Activated CD4-positive, alpha-beta T cell treated with anti-CD3 and anti-CD28 coated beads, Interleukin-2, Interleukin-6, amounts not matched to agents 100 ng/mL and 50 ng/mL, durations not matched to agents 16 hours and 8 hours (primary cell): ENCODE measurements at regions not wholly inside any gene's neighbourhood (a gene's known extent, or its start where the extent isn't known, plus 50 kb on each side); places are given as distances from the start of the nearest gene placed in this dataset.

ENCODE experiments used
- DNase-seq: peaks from one replicate; pipeline ENCODE4 v3.0.0-alpha.2; 2020

DNA sequence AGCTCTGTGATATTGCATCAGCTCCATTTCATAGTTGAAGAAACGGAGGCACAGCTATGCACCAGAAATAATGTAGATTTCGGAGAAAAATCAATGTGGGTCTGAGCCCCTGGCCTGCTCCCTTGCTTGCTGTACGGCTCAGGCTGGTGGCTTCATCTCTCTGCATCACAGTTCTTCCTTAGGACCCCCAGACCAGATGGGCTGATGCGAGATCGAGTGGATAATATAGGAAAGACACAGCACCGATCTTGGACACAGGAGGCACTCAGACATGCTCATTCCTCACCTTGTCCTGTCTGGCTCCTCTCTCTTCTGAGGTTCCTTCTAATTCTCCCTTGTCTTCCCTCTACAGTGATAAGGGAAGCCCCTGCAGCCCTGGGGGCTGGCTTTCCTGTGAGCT is 365.9 kb upstream of the ZMIZ1 start:
- DNase-seq, result no peak

DNA sequence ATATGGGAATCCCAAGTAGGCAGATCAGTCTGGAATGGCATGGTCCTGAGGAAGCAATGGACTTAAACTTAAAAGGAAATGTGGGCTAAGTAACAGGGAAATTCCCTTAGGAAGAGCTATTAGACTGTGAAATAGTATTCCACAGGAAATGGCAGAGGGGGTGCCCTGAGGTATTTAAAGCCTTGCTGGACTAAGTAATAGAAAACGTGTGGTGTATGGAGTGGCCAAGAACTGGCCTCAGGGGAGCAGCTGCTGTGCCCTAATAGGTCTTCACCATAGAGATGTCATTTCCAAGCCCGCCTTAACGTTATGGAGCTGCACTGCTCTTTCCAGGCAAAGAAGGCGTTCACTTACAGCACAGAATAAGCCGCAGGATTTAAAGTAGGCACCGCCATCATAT is 365.2 kb upstream of the ZMIZ1 start:
- no peak for DNase-seq

DNA sequence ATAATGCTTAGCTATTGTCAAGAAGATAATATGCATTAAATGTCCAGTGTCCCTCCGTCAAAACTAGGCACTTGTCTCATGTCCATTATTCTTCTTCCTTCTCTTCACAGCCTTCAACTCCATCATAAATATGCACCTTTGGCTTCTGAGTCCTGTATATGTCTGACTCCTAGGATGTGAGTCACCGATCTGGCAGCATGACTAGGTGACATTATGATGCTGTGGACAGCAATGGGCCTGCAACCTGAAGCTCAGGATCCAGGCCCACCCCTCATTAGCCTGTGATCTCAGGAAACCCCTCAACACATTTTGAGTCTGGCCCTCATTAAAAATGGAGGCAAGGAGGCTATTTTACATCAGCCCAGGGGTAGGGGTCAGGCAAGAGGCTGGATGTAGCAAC is 362.5 kb upstream of the ZMIZ1 start:
- no peak for DNase-seq

DNA sequence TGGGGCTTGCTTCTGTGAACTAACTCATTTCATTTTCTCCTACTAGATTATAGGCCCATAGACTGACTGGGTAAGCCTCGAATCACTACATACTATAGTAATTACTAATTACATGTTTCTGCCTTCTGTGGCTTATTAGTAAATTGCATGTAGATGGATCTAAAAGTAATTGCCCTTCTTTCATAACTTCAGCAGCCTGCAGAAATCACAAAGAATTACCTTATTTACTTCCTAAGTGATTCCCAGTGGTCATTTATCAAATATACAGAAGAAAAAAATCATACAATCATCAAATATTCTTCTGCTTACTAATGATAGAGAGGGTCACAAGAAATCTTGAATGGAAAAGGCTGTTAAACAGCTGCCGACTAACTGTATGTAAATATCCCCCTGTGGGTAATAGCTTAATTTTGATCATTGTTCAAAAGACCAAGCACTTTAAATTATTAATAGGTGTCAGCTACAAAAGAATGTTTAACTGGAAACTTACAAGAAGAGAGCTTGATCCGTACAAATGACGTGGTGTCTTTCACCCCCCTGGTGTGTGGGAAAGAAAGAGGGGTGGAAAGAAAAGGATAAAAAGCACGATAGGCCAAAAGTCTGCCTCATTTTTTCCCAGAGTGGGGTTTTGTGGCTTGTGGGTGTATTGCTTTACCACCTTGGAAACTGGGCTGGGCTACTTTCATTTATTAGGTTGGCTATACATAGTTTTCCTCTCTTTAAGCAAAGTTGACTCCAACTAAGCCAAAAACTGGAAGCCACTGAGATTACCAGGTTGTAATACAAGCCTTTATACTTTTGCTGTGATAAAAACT is 361.8 kb upstream of the ZMIZ1 start:
- no peak for DNase-seq

DNA sequence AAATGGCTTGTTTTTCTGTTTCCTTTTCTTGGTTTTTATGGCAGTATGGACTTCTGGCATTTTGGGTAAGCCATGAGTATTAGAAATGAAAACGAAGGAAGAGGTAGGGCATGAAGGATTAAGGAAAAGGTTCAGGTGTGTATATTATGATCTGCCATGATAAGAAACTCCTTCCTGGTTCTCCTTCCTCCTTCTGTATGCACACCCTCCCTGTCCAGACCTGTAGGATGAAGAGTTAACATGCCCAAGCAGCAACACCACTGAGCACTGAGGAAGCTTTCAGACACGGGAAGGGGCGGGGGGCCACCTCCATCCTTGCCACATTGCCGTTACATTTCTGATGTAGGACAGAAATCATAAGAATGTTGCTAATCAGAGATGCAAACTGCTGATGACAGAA is 361.0 kb upstream of the ZMIZ1 start:
- DNase-seq, result no peak

DNA sequence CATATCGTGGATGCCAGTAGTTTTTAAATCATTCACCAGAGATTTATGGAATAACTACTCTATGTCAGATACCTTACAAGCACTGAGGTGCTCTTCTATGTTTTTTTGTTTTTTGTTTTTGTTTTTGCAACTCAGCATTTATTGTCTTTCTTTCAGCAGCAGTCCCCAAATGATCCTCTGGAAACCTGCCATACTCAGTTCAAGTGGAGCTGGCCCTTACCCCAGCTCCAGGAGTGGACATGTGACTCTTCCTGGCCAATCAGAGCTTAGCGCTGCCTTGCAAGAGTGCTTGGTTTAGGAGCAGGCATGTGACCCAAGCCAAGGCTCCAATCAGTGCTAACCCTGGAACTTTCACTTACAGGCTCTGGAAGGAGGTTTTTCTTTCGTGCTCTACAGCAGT is 356.6 kb upstream of the ZMIZ1 start:
- DNase-seq, result no peak

DNA sequence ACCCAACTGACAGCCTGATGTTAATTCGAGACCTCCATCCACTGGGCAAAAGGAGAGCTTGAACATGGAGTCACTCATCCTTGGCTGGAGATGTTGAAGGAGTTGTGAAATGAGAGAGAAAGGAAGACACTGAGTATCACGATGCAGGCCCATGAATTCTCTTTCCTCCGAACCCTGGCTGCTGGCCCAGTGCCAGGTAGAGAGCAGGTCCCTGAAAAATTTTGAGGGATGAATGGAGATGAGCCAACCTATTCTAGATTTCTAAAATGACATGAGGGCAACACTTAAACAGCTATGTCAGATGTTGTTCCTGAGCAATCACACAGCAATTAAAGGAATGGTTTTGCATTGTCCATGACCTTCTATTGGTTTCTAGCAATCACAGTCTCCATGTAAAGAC is 355.1 kb upstream of the ZMIZ1 start:
- DNase-seq, result no peak

DNA sequence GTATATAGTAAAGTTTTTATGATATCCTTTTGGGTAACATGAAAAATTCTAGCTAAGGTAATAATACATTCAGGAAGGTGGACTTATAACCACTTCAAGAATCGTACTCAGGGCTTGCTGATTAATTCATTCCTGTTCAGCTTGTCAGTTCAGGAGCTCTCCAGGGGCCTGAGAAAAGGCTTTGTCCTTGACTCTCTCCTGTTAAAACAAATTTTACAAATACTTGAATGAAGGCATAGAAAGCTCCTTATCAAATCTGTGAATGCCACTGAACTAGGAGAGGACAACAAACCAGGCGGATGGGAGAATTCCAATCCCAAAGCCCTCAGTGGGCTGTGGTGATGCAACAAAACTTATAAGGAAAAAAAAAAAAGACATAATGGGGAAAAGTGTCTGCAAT is 354.5 kb upstream of the ZMIZ1 start:
- no peak for DNase-seq

DNA sequence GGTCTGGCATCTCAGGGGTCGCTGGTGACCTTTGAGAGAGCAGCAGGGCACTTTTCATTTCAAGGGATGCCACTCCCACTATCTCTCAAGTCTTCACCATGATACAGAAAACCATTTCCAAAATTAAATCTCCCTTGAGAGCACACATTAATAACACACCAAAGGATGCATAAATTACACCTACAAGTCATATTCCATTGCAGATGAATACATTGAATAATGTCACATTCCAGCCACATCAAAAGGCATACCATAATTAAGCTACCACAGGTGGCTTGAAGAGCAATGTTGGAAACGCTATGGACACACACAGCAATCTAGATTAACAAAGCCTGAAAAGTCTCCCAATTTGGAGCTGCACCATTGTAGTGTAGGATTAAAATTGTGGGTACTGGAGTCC is 353.3 kb upstream of the ZMIZ1 start:
- DNase-seq, result no peak

DNA sequence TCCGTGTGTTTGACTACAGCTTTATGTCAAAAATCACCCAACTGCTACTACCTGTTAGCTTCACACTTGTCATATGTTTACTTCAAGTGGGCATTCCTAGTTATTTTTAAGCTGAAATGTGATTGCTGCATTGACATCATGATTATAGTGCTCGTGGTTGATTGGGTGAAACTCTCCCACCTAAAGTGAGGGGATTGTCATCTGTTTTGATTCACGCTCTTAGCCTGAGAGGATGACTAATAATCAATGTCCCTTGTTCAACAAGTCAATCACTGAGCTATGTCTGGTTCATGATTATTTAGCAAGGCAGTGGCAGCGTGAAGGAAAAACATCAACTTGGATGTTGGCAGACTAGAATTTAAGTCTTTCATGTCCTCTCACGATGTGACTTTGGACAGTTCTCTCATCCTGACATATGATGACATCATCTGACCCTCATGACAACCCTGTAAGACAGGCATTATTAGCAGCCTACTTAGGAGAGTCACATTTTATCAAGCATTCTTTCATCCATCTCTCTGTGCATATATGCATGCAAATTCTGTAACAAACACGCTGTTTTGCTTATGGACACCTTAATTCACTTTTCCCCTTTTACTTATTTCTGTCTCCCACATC is 352.6 kb upstream of the ZMIZ1 start:
- DNase-seq, result no peak

DNA sequence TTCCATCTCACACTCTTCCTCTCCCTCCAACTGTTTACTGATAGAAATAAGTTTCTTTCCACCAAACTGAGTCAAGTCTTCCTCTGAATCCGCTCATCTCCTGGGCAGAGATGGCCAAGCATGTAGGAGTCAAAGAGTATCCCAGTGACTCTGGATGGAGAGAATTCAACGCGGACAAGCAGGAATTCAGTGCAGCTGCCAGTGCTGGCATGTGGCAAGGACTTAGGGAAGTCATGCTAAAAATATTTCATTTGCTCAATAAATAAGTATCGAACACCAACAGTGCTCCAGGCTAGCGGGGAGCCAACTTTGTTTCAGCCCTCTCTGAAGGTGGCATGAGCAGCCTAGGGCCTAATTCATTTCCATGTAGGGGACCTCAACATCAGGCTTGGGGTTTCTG is 351.6 kb upstream of the ZMIZ1 start:
- DNase-seq, result no peak

DNA sequence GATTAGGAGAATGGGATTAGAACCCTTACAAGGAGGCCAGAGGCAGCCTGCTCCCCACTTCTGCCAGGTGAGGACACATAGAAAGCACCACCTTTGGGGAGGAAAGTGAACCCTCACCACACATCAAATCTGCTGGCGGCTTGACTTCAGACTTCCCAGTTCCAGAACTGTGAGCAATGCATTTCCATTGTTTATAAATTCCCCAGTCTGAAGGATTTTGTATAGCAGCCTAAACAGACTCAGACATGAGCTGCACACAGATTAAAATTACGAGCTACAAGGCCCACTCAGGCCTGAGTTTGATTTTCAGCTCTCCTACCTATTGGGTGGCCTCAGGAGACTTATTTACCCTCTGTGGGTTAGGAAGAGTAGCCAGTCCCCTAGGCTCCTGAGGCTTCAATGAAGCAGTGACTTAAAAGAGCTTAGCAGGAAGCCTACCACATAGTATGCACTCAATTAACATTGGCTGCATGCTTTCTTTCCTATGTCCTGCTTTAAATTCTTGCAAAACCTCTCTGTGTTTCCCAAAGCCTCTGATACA is 350.7 kb upstream of the ZMIZ1 start:
- DNase-seq, result no peak

DNA sequence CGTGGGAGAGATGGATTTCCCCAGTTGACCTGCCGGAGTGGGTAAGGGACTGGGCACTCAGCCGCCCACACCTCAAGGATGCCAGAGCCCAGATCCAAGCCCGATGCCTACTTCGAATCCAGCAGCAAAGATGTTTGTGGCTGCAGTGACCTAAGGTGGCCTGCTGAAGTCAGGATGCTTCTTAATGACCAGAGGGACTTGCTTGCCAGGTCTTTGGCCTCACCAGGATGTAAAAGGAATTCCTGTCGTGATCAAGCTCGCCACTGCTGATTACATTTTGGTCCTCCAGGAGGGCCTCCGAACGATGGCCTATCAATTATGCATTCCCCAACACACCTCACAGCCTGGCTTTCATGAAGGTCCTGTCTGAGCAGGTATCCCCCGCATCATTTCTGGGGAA is 349.5 kb upstream of the ZMIZ1 start:
- DNase-seq, result no peak

DNA sequence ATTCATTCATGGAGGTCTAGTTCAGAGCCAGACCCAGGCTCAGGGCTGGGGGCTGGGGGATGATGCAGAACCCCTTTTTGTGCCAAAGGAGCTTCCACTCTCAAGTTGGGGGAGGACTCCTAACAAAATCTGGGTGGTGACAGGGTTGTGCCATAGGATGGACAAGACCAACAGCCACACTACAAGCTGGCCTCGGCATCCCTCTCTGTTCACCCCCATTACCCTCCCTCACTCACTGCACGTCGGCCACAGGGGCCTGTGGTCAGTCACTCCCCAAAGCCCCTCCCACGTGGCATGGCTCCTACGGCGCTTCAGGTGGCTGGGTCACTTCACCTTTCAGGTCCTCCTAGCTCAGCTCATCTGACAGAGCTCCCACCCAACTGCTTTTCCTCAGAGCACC is 348.7 kb upstream of the ZMIZ1 start:
- no peak for DNase-seq

DNA sequence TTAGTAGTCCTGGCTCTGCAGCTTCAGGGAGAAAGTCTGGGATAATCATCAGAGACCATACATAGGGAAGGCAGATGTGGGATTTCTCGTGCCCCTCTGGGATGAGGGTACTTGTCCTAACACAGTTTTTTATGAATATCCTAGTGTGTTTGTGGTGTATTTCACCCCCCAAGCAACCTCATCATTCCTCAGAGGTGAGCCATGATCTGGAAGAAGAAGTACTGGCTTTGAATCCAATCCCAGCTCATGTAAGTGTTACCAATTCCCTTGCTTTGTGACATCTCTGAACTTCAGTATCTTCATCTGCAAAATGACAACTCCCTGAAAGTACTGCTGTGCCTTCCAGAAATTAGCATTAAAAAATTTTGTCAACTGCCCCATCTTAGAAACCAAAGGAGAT is 347.5 kb upstream of the ZMIZ1 start:
- DNase-seq, result no peak

DNA sequence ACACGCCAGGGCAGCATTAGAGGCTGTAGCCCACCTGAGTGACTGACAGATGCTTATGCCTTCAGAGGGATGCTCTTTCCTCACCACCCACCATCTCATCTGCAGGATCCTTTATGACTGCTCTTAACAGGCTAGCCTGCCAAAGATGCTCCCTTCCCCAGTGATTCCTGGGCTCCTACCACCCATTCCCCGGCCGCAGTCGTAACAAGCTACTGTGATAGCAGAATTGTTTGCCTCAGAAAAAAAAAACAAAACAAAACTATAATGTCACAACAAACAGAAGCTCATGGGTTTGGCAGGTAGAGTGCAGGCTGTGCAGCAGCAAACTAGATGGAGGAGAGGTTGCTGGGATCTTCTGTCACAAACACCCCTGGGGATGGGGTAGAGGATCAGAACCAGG is 343.9 kb upstream of the ZMIZ1 start:
- no peak for DNase-seq

DNA sequence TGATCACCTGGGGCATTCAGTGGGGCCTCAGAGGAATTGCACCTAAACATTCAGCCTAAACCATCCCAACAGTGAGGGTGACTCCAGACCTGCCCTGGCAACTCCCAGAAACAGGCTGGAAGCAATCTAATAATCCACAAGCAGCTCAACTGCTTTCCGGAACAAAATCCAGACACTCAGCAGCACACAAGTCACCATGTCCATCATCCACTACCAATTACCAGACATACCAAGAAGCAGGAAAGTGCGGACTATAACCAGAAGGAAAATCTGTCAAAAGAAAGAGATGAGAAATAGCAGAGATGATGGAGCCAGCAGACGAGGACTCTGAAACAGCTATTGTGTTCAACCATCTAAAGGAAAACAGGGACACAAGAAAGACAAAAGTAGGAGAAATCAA is 342.6 kb upstream of the ZMIZ1 start:
- no peak for DNase-seq

DNA sequence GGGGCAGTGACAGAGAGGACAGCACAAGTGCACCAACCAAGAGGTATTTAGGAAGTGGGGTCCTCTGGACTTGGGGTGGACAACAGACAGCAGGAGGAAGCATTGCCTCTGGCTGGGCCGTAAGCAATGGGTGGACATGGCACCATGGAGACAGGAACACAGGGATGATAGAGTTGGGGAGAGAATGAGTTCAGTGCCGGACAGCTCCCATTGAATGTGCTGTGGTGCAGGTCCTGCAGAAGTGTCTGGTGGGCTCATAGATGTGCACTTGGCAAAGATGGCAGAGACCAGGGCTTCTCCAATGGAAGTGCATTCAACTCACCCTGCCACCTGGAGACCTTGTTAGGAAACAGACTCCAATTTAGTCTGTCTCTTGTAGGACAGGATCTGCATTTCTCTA is 341.5 kb upstream of the ZMIZ1 start:
- no peak for DNase-seq

DNA sequence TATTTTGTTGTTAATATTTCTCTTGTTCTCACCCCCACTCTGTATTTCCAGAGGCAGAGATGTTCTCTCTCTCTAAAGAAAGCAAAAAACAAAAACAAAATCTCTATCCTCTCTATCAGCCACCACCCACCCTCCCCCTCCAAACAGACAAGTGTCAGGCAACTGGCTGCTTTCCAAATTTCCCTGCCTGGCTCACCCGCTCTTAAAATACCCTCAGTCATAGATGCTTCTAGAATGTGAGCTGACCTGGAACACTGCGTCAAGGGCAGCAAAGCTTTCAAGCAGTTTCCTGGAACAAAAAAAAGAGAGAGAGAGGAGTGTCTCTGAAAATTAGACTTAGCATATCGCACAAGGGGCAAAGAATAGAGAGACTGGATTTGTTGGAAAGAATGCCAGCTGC is 341.0 kb upstream of the ZMIZ1 start:
- DNase-seq, result no peak

DNA sequence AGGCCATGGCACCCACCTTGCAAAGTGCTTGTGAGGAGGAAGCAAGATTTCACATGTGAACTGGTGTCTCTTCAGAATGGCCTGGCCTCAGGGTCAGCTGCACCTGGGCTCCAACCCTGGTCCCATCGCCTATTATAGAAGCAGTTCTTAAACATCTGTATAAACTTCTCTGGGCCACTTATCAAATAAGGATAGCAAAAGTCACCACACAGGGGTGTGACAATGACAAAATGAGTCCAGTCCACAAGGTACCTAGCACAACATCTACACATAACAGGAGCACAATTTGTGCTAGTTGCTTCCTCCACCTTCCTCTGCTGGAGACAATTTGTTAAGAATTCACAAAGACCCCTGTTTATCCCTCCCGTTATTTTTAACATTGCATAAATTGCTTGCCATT is 340.6 kb upstream of the ZMIZ1 start:
- no peak for DNase-seq

DNA sequence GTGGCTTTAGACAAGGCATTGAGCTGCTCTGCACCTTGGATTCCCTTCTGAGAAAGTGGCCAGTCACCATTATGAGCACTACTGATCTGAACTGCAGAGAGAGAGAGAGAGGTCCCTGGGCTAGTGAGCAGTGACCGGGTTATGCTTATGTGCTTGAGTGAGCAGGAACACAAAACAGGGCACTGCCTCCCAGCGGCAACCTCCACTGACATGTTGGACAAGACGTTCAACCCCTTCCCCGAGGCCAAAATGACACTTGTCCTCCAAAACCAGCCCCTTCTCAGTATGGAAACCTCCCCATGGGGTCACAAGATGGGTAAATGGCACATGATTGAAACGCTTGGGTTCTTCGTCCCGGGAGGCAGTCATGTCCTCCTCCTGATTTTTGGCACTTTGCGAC is 339.4 kb upstream of the ZMIZ1 start:
- DNase-seq, result no peak

DNA sequence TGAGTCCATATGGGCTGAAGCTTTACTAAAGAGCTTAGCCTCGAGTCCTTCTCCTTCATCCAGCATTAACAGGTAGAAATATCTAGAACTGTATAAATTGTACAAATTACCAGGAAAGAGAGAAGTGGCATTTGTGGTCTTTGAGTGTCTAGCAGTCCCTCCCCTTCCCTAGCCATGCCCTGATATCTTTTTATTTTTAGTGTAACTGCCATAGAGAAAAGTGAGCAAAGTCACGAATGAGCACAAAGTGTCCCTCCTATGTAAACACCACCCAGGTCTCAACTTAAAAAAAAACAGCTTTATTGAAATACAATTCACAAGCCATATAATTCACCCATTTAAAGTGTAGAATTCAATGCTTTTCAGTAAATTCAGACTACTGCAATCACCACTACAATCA is 339.0 kb upstream of the ZMIZ1 start:
- DNase-seq, result no peak

DNA sequence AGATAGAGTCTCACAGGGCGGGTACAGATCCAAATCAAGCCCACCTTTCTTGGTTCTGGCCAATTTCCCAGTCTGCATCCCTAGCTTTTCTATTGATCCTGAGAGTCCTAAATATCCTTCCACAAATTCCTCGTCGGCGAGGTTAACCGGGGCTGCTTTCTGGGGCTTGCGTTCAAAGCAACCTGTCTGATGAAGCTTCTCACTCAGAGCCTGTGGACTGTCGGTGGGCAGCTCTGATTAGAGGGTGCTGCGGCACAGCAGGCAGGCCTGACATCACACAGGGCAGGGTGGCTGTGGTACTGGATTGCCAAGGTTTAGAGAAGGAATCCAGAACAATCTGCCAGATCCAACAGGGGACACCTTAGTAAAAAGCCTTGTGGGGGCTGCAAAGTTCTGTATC is 338.0 kb upstream of the ZMIZ1 start:
- no peak for DNase-seq

DNA sequence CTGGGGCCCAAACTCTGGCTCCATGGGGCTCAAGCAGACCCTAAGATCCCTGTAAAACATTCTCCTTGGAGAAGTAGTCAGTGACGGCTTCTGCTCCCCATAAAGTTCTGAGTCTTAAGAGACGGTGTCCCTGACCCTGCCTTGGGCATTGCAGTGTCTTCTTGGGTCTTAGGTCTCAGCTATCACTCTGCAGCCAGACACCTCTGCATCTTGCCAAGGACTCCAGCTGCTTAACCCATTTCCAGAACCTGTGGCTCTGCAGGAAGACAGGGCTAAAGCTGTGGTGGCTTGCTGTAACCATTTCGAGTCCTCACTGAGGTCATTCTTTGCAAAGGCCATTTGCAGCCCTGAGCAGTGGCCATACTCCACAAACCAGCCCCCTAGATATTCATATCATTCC is 337.1 kb upstream of the ZMIZ1 start:
- DNase-seq, result no peak

DNA sequence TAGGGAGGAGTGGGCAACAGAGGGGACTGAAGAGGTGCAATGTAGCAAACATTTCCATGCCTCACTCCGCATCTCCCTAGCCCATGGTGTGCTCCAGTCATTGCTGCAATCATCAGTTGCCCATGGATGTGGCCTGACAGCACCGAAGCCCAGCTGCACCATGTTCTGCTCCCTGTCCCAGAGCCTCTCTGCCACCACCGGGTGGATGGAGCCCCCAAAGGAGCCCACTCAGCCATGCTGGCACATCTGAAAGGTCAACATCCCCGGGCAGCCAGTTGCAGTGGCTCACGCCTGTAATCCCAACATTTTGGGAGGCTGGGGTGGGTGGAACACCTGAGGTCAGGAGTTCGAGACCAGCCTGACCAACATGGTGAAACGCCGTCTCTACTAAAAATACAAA is 336.4 kb upstream of the ZMIZ1 start:
- no peak for DNase-seq
